ENCODE measurements at regions not wholly inside any gene's neighbourhood (a gene's known extent, or its start where the extent isn't known, plus 50 kb on each side); places are given as distances from the start of the nearest gene placed in this dataset.

DNA sequence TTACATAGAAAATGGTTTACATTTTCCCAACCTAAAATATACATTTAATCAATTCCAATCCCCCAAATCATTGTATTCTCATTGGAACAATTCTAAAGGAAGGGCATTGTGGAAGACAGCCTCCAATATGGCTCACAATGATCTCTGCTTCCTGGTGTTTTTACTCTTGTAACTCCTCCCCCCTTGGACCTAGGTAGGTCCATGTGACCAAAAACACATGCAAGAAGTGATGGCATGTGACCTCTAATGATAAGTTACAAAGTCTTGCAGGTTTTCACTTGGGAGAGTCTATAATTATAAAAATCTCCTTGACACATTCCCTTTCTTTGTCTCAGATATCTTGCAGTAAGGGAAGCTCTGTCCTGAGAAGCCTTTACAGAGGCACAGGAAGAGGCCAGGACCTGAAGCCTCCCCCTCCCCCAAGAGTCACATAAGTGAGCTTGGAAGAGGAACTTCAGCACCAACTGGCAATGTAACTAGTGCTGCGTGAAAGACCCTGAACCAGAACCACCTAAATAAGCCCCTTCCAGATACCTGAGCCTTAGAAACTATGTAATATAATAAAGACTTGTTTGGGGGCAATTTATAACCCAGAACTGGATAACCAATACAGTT, 816.2 kb upstream of the ATXN8OS start:
- Histone ChIP-seq H3K79me2 (ENCODE audit: control insufficient read depth, insufficient read depth, low read length) (no peaks in the 10 kb centered on the region), H3K9ac (ENCODE audit: control insufficient read depth, extremely low read depth, insufficient read depth, low read length) (no peak overlapping the region), H3K9me1 (ENCODE audit: control insufficient read depth, extremely low read depth, insufficient read depth, low read length) (no peaks in the 10 kb centered on the region), H3K4me2 (ENCODE audit: control insufficient read depth, extremely low read depth, insufficient read depth, low read depth, low read length) (no peak overlapping the region), H3K36me3 (ENCODE audit: control insufficient read depth in 2 of 2, extremely low read depth in 1 of 2, insufficient read depth in 2 of 2, low read length in 2 of 2) (no peaks in the 10 kb centered on the region), H3K4me1 (ENCODE audit: control insufficient read depth, extremely low read depth, insufficient read depth, low read length) (no peaks in the 10 kb centered on the region), H3K9me3 (ENCODE audit: control insufficient read depth, low read depth, low read length) (no peaks in the 10 kb centered on the region), H4K20me1 (ENCODE audit: control insufficient read depth, extremely low read depth, insufficient read depth, low read length) (no peaks in the 10 kb centered on the region), H3K4me3 (ENCODE audit: control insufficient read depth in 2 of 3, extremely low read depth in 1 of 3, insufficient read depth in 2 of 3, low read depth in 1 of 3, low read length in 3 of 3) (no peak overlapping the region), H3K27ac (ENCODE audit: control insufficient read depth, insufficient read depth, low read length) (no peak overlapping the region), H2AFZ (ENCODE audit: control insufficient read depth, low read length) (no peak overlapping the region), H3K27me3 (ENCODE audit: control insufficient read depth, extremely low read depth, insufficient read depth, low read length) (no peaks in the 10 kb centered on the region)
- dilution Hi-C loops (cut with MboI; ENCODE audit: extremely low pct_ligation_motif_present, low sequenced_read_pairs): no loop called here
- TF ChIP-seq EZH2 (IDR thresholded peaks at IDR 0.05; ENCODE audit: low read length) (no peak), CTCF (optimal IDR thresholded peaks at IDR 0.05 in 1 of 3, IDR thresholded peaks at IDR 0.05 in 1 of 3, conservative IDR thresholded peaks at IDR 0.05 in 1 of 3; ENCODE audit: extremely low read depth in 1 of 3, insufficient read depth in 2 of 3, low read length in 3 of 3) (no peak)
- no peak for DNase-seq (ENCODE audit: low read depth, low spot score)
- no peak for FAIRE-seq

GRCh38 chr13:69288026-69288425, 819.6 kb upstream of the ATXN8OS start:
- H3K9ac ChIP-seq (ENCODE audit: control insufficient read depth, extremely low read depth, insufficient read depth, low read length): no peak overlapping the region
- DNase-seq (ENCODE audit: low read depth, low spot score): no peak
- dilution Hi-C loops (cut with MboI; ENCODE audit: extremely low pct_ligation_motif_present, low sequenced_read_pairs): no loop called here
- H3K27me3 ChIP-seq (ENCODE audit: control insufficient read depth, extremely low read depth, insufficient read depth, low read length): no peaks in the 10 kb centered on the region
- no peak overlapping the region for H3K4me3 ChIP-seq (ENCODE audit: control insufficient read depth in 2 of 3, extremely low read depth in 1 of 3, insufficient read depth in 2 of 3, low read depth in 1 of 3, low read length in 3 of 3)
- no peak for FAIRE-seq
- H4K20me1 ChIP-seq (ENCODE audit: control insufficient read depth, extremely low read depth, insufficient read depth, low read length): no peaks in the 10 kb centered on the region
- H3K9me3 ChIP-seq (ENCODE audit: control insufficient read depth, low read depth, low read length): peaks cover 2% of the 10 kb centered on the region
- H2AFZ ChIP-seq (ENCODE audit: control insufficient read depth, low read length): no peak overlapping the region
- TF ChIP-seq CTCF (optimal IDR thresholded peaks at IDR 0.05 in 1 of 3, IDR thresholded peaks at IDR 0.05 in 1 of 3, conservative IDR thresholded peaks at IDR 0.05 in 1 of 3; ENCODE audit: extremely low read depth in 1 of 3, insufficient read depth in 2 of 3, low read length in 3 of 3) (no peak), EZH2 (IDR thresholded peaks at IDR 0.05; ENCODE audit: low read length) (no peak)
- H3K27ac ChIP-seq (ENCODE audit: control insufficient read depth, insufficient read depth, low read length): no peak overlapping the region
- no peaks in the 10 kb centered on the region for H3K36me3 ChIP-seq (ENCODE audit: control insufficient read depth in 2 of 2, extremely low read depth in 1 of 2, insufficient read depth in 2 of 2, low read length in 2 of 2)
- H3K9me1 ChIP-seq (ENCODE audit: control insufficient read depth, extremely low read depth, insufficient read depth, low read length): no peaks in the 10 kb centered on the region
- H3K4me2 ChIP-seq (ENCODE audit: control insufficient read depth, extremely low read depth, insufficient read depth, low read depth, low read length): no peak overlapping the region
- no peaks in the 10 kb centered on the region for H3K4me1 ChIP-seq (ENCODE audit: control insufficient read depth, extremely low read depth, insufficient read depth, low read length)
- H3K79me2 ChIP-seq (ENCODE audit: control insufficient read depth, insufficient read depth, low read length): no peaks in the 10 kb centered on the region

All from keratinocyte (primary cell).